Left lung (tissue), 4 donors: ENCODE measurements at regions not wholly inside any gene's neighbourhood (a gene's known extent, or its start where the extent isn't known, plus 50 kb on each side); places are given as distances from the start of the nearest gene placed in this dataset.
"Not testable (repeated sequence)": the region's sequence is repeated elsewhere in the genome, so short reads cannot be mapped to it uniquely, and the experiment has no call there.

ENCODE experiments used
- ATAC-seq: fragments of 200-7000 bp; cut with Tn5 transposase; one replicate; pipeline ENCODE4 v1.9.1; 2020; ENCODE audit warnings: moderate library complexity
- DNase-seq, 4 donors: peaks; one replicate each; pipeline ENCODE4 v3.0.0-alpha.2; 2013 to 2020
- H3K27ac ChIP-seq, 2 donors: fragments of 200-600 bp; sonication (generic) in 1 of 2; one replicate each; pipeline versions ENCODE4 v1.5.0 to v1.8.0; 2020 to 2021
- H3K27me3 ChIP-seq, 2 donors: fragments of 200-600 bp; sonication (generic) in 1 of 2; one replicate each; pipeline versions ENCODE4 v1.5.0 to v1.8.0; 2020 to 2021
- H3K36me3 ChIP-seq, 2 donors: fragments of 200-600 bp; sonication (generic) in 1 of 2; one replicate each; pipeline versions ENCODE4 v1.5.0 to v1.8.0; 2020 to 2021
- H3K4me1 ChIP-seq, 2 donors: fragments of 200-600 bp; one replicate each; pipeline ENCODE4 v1.8.0; 2021
- H3K4me3 ChIP-seq, 2 donors: fragments of 200-600 bp; sonication (generic) in 1 of 2; one replicate each; pipeline versions ENCODE4 v1.5.0 to v1.8.0; 2020 to 2021; ENCODE audit warnings: mild to moderate bottlenecking in 1 of 2
- H3K9me3 ChIP-seq, 2 donors: fragments of 200-600 bp; sonication (generic) in 1 of 2; one replicate each; pipeline versions ENCODE4 v1.5.0 to v1.8.0; 2020 to 2021
- intact Hi-C, 2 donors: fragments of 100-400 bp; cut with DNase I; formaldehyde crosslinking; loops; one replicate each; pipeline versions ENCODE4 v1.11.2 to v1.14.2; 2022
- TF ChIP-seq, protein P1 (sequence below), 2 donors: fragments of 200-600 bp; sonication (generic) in 1 of 2; IDR thresholded peaks; one replicate each; pipeline versions ENCODE4 v1.5.0 to v1.8.0; 2021; ENCODE audit warnings: antibody characterized with exemption in 2 of 2
- donor health status: DM: no; HTN: yes; CAD: no.
- donor health status: DM: no; HTN: no; CAD: no.

DNA sequence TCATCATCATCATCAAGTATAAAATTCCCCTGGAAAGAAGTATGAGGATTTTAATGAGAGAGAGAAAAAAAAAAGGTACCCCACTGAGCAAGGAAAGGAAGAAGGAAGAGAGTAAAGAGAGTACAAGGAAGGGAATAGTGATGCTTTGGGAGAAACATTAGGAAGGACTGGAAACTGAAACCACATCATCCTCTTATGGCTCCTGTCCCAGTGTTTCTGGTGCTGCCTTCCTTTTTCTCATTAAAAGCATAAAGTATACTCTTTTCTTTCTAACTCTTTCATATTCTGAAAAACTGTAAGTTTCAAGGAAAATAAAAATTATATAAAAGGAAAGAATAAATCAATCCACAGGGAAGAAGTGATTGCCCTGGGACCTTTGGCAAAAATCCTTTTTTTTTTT lies 616.4 kb upstream of the CBLB start:
- H3K27me3 ChIP-seq: no peaks in the 10 kb centered on the region
- peak in 1 of 4 donors; percentile 8 for DNase-seq
- TF ChIP-seq, protein P1, sequence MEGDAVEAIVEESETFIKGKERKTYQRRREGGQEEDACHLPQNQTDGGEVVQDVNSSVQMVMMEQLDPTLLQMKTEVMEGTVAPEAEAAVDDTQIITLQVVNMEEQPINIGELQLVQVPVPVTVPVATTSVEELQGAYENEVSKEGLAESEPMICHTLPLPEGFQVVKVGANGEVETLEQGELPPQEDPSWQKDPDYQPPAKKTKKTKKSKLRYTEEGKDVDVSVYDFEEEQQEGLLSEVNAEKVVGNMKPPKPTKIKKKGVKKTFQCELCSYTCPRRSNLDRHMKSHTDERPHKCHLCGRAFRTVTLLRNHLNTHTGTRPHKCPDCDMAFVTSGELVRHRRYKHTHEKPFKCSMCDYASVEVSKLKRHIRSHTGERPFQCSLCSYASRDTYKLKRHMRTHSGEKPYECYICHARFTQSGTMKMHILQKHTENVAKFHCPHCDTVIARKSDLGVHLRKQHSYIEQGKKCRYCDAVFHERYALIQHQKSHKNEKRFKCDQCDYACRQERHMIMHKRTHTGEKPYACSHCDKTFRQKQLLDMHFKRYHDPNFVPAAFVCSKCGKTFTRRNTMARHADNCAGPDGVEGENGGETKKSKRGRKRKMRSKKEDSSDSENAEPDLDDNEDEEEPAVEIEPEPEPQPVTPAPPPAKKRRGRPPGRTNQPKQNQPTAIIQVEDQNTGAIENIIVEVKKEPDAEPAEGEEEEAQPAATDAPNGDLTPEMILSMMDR (IDR thresholded peaks at IDR 0.05): no peak
- no peak overlapping the region for H3K27ac ChIP-seq
- intact Hi-C loops: no loop called here
- H3K4me3 ChIP-seq: no peak overlapping the region
- H3K9me3 ChIP-seq: peaks cover 0 to 7% of the 10 kb centered on the region in 2 donors
- no peaks in the 10 kb centered on the region for H3K36me3 ChIP-seq
- ATAC-seq: no peak
- H3K4me1 ChIP-seq: no peaks in the 10 kb centered on the region

DNA sequence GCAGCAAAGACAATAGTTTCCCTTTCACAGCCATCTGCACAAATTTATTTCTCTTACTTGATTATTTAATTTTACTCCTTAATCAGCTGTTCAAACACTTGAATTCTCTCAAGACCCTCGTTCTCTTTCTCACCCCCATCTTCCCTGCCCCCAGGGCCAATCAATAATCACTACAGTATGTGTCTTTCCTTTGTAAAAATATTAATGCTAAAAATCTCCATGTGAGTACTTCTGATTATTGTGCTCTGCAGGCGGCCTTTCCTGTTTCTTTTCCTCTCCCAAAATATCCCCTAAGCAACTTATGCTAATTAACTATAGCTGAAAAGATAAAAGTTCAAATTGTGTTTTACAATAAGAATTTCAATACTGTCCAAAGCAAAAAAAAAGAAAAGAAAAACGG lies 617.0 kb upstream of the CBLB start:
- ATAC-seq (no peak), DNase-seq (no peak)
- H3K4me3 ChIP-seq: no peak overlapping the region
- intact Hi-C loops: no loop called here
- peaks cover 0 to 6% of the 10 kb centered on the region in 2 donors for H3K9me3 ChIP-seq
- no peaks in the 10 kb centered on the region for H3K4me1 ChIP-seq
- no peak overlapping the region for H3K27ac ChIP-seq
- H3K27me3 ChIP-seq: no peaks in the 10 kb centered on the region
- TF ChIP-seq, protein P1 (IDR thresholded peaks at IDR 0.05): no peak
- H3K36me3 ChIP-seq: no peaks in the 10 kb centered on the region

DNA sequence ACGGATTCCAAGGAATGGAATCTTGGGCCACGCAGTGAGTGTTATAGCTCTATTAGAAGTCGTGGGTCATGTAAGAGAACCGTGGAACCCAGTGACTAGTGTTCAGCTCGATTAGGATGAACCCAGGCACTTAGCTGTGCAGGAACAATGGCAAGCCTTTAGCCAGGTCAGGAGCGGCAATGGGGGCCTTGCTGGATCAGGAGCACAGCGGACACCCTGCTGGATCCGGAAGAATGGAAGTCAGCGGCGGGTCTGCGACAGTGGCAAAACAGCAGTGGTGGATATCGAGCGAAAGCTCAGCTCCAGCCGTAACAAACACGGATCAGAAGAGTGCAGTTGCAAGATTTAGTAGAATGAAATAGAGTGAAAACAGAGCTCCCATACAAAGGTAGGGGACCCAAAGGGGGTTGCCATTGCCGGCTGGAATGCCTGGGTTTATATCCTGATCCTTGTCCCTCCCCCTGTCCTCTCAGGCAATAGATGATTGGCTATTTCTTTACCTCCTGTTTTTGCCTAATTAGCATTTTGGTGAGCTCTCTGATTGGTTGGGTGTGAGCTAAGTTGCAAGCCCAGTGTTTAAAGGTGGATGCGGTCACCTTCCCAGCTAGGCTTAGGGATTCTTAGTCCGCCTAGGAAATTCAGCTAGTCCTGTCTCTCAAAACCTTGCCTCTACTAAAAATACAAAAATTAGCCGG lies 618.3 kb upstream of the CBLB start:
- intact Hi-C loops, H3K27ac ChIP-seq, H3K27me3 ChIP-seq, DNase-seq, H3K4me3 ChIP-seq, ATAC-seq, H3K36me3 ChIP-seq, H3K4me1 ChIP-seq, H3K9me3 ChIP-seq: not testable (repeated sequence)

DNA sequence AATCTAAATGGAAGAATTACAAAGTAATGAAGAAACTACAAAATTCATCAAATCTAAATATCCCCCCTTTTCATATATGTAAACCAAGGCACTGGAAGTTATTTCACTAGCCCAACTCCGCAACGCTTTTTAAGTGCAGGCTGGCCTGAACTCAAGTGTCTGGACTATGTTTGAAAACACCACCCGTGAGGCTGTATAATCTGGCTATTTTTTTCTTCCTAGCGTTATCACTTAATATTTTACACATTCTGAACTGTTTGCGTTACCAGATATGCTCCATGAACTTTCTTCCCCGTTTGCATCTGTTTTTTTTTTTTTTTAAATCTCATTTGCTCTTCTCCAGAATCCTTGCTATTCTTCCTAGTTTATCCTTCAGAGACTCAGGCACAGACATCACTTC lies 619.5 kb upstream of the CBLB start:
- Histone ChIP-seq H3K36me3 (no peaks in the 10 kb centered on the region), H3K4me3 (no peak overlapping the region), H3K9me3 (peaks cover 0 to 6% of the 10 kb centered on the region in 2 donors), H3K4me1 (no peaks in the 10 kb centered on the region), H3K27me3 (no peaks in the 10 kb centered on the region), H3K27ac (no peak overlapping the region)
- TF ChIP-seq, protein P1 (IDR thresholded peaks at IDR 0.05): no peak
- DNase-seq: peak in 2 of 4 donors; percentile 54 to 64
- no peak for ATAC-seq
- intact Hi-C loops: no loop called here

DNA sequence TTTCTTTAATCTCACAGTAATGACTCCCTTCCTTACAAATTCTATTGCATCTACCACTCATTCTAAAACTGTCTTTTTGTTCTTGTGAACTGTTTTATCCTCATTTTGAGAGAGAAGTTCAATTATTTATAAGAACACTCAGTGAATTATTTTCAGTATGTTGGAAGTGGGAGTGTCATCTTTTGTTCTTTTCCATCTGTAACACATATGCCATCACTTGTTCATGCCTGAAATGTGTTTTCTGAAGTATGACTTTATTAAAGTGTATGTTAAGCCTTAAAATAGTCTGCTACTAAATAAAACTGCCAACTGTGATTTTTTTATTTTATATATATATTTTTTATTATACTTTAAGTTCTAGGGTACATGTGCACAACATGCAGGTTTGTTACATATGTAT lies 623.0 kb upstream of the CBLB start:
- peak in 2 of 4 donors; percentile 39 to 45 for DNase-seq

More for the DNA sequence above, 623.0 kb upstream of the CBLB start:
- no peak overlapping the region for H3K4me3 ChIP-seq
- TF ChIP-seq, protein P1 (IDR thresholded peaks at IDR 0.05): no peak
- no peaks in the 10 kb centered on the region for H3K36me3 ChIP-seq
- H3K27ac ChIP-seq: no peak overlapping the region
- no peaks in the 10 kb centered on the region for H3K4me1 ChIP-seq
- H3K27me3 ChIP-seq: no peaks in the 10 kb centered on the region
- peaks cover 0 to 6% of the 10 kb centered on the region in 2 donors for H3K9me3 ChIP-seq
- ATAC-seq: no peak
- intact Hi-C loops: no loop called here
